PC-3 (cell line): ENCODE measurements at regions not wholly inside any gene's neighbourhood (a gene's known extent, or its start where the extent isn't known, plus 50 kb on each side); places are given as distances from the start of the nearest gene placed in this dataset.

Experiments
- CTCF ChIP-seq: fragments of 300-600 bp; sonication (generic); conservative IDR thresholded peaks from 2 replicates; pipeline ENCODE4 v1.5.1; 2017; ENCODE audit warnings: antibody characterized with exemption, low read depth, mild to moderate bottlenecking, low read length
- EZH2 ChIP-seq: fragments of 300-600 bp; sonication (generic); IDR thresholded peaks from one replicate; pipeline ENCODE4 v1.6.1; 2017; ENCODE audit warnings: antibody characterized with exemption, mild to moderate bottlenecking, low read length; ENCODE audit not compliant: unreplicated experiment
- EZH2phosphoT487 ChIP-seq: fragments of 300-600 bp; sonication (generic); IDR thresholded peaks from 2 replicates; pipeline ENCODE4 v1.6.1; 2018; ENCODE audit warnings: mild to moderate bottlenecking, antibody characterized with exemption, low read length, borderline replicate concordance

- no peak for TF ChIP-seq EZH2
- no peak for TF ChIP-seq EZH2phosphoT487
- no peak for TF ChIP-seq CTCF
These were observed 266.5 kb upstream of the RIMS1 start for GRCh38 chr6:71619836-71620235.
